H9 (cell line): ENCODE measurements at regions not wholly inside any gene's neighbourhood (a gene's known extent, or its start where the extent isn't known, plus 50 kb on each side); places are given as distances from the start of the nearest gene placed in this dataset.

Experiments
- DNase-seq: peaks from one replicate; pipeline ENCODE4 v3.0.0-alpha.2; 2017
- H2AFZ ChIP-seq: one replicate; pipeline ENCODE4 v1.6.1; 2013; ENCODE audit warnings: mild to moderate bottlenecking, low read length, control low read depth, moderate library complexity
- H2AK5ac ChIP-seq: 2 replicates; pipeline ENCODE4 v1.6.1; 2013; ENCODE audit warnings: low read length, control low read depth, mixed read lengths; ENCODE audit not compliant: insufficient read length
- H2BK120ac ChIP-seq: one replicate; pipeline ENCODE4 v1.6.1; 2013; ENCODE audit warnings: low read depth, mild to moderate bottlenecking, low read length, control low read depth, inconsistent platforms; ENCODE audit not compliant: poor library complexity, severe bottlenecking
- H2BK12ac ChIP-seq: 2 replicates; pipeline ENCODE4 v1.6.1; 2013; ENCODE audit warnings: low read length, control low read depth, mixed read lengths, low read depth; ENCODE audit not compliant: insufficient read length
- H2BK15ac ChIP-seq: 2 replicates; pipeline ENCODE4 v1.6.1; 2013; ENCODE audit warnings: low read depth, low read length, control low read depth
- H2BK20ac ChIP-seq: one replicate; pipeline ENCODE4 v1.6.1; 2013; ENCODE audit warnings: low read depth, mild to moderate bottlenecking, low read length, control low read depth, inconsistent platforms; ENCODE audit not compliant: poor library complexity, severe bottlenecking
- H2BK5ac ChIP-seq: 2 replicates; pipeline ENCODE4 v1.6.1; 2013; ENCODE audit warnings: low read length, control low read depth, mixed read lengths; ENCODE audit not compliant: insufficient read length
- H3K14ac ChIP-seq: 2 replicates; pipeline ENCODE4 v1.6.1; 2013; ENCODE audit warnings: low read length, control low read depth; ENCODE audit not compliant: insufficient read depth
- H3K18ac ChIP-seq: 2 replicates; pipeline ENCODE4 v1.6.1; 2013; ENCODE audit warnings: low read depth, mild to moderate bottlenecking, mixed read lengths, low read length, control low read depth; ENCODE audit not compliant: insufficient read length
- H3K23ac ChIP-seq: 2 replicates; pipeline ENCODE4 v1.6.1; 2013; ENCODE audit warnings: low read length, control low read depth, mixed read lengths, low read depth; ENCODE audit not compliant: insufficient read length
- H3K23me2 ChIP-seq: 2 replicates; pipeline ENCODE4 v1.6.1; 2013; ENCODE audit warnings: low read depth, mild to moderate bottlenecking, mixed read lengths, low read length, control low read depth; ENCODE audit not compliant: insufficient read length, poor library complexity, severe bottlenecking
- H3K27ac ChIP-seq: 2 replicates; pipeline ENCODE4 v1.5.1; 2013; ENCODE audit warnings: low read length, control low read depth, mixed read lengths, low read depth; ENCODE audit not compliant: insufficient read length
- H3K27me3 ChIP-seq: 2 replicates; pipeline ENCODE4 v1.6.1; 2013; ENCODE audit warnings: low read length, control low read depth, inconsistent platforms; ENCODE audit not compliant: insufficient read depth
- H3K4ac ChIP-seq: 2 replicates; pipeline ENCODE4 v1.6.1; 2013; ENCODE audit warnings: low read depth, mild to moderate bottlenecking, control low read depth, inconsistent platforms, low read length, moderate library complexity
- H3K4me1 ChIP-seq: 2 replicates; pipeline ENCODE4 v1.6.1; 2013; ENCODE audit warnings: low read length, control low read depth, inconsistent platforms; ENCODE audit not compliant: insufficient read depth
- H3K4me2 ChIP-seq: 2 replicates; pipeline ENCODE4 v1.6.1; 2013; ENCODE audit warnings: low read length, control low read depth, mixed read lengths; ENCODE audit not compliant: insufficient read length, insufficient read depth
- H3K56ac ChIP-seq: 2 replicates; pipeline ENCODE4 v1.6.1; 2013; ENCODE audit warnings: low read depth, mild to moderate bottlenecking, mixed read lengths, low read length, control low read depth; ENCODE audit not compliant: insufficient read length
- H3K79me1 ChIP-seq: 2 replicates; pipeline ENCODE4 v1.6.1; 2013; ENCODE audit warnings: low read depth, mild to moderate bottlenecking, moderate library complexity, low read length, control low read depth, inconsistent platforms; ENCODE audit not compliant: insufficient read depth, poor library complexity, severe bottlenecking
- H3K79me2 ChIP-seq: 2 replicates; pipeline ENCODE4 v1.6.1; 2013; ENCODE audit warnings: low read length, control low read depth, inconsistent platforms; ENCODE audit not compliant: insufficient read depth
- H3K9ac ChIP-seq: 2 replicates; pipeline ENCODE4 v1.6.1; 2013; ENCODE audit warnings: low read length, control low read depth, mixed read lengths; ENCODE audit not compliant: insufficient read length; ENCODE audit errors: extremely low read depth
- H3K9me3 ChIP-seq: one replicate; pipeline ENCODE4 v1.6.1; 2013; ENCODE audit warnings: low read depth, low read length, inconsistent platforms; ENCODE audit not compliant: control insufficient read depth
- H3T11ph ChIP-seq: one replicate; pipeline ENCODE4 v1.6.1; 2013; ENCODE audit warnings: mild to moderate bottlenecking, low read length, control low read depth, inconsistent platforms
- H4K20me1 ChIP-seq: one replicate; pipeline ENCODE4 v1.6.1; 2013; ENCODE audit not compliant: control insufficient read depth, insufficient read length, insufficient read depth
- H4K5ac ChIP-seq: 2 replicates; pipeline ENCODE4 v1.6.1; 2013; ENCODE audit warnings: low read depth, mild to moderate bottlenecking, mixed read lengths, low read length, control low read depth; ENCODE audit not compliant: insufficient read length
- H4K8ac ChIP-seq: replicated peaks from 2 replicates; pipeline ENCODE4 v1.6.1; 2013; ENCODE audit warnings: low read length, control low read depth, mixed read lengths, low read depth; ENCODE audit not compliant: insufficient read length
- H4K91ac ChIP-seq: 2 replicates; pipeline ENCODE4 v1.6.1; 2013; ENCODE audit warnings: low read depth, mild to moderate bottlenecking, moderate library complexity, mixed read lengths, low read length, control low read depth; ENCODE audit not compliant: insufficient read length
- H3K27ac Mint-ChIP-seq, 3 experiments: 2 replicates in 2 of 3; 3 replicates in 1 of 3; pipeline ENCODE4 v1.8.0; 2020 to 2021; ENCODE audit warnings: mixed read lengths in 3 of 3, mild to moderate bottlenecking in 1 of 3, moderate library complexity in 1 of 3
- H3K27me3 Mint-ChIP-seq: 2 replicates; pipeline ENCODE4 v1.8.0; 2021; ENCODE audit warnings: low read depth, mild to moderate bottlenecking, moderate library complexity, mixed read lengths
- H3K36me3 Mint-ChIP-seq, 3 experiments: 2 replicates in 2 of 3; 3 replicates in 1 of 3; pipeline ENCODE4 v1.8.0; 2020 to 2021; ENCODE audit warnings: low read depth in 3 of 3, mixed read lengths in 3 of 3; ENCODE audit not compliant: insufficient read depth in 1 of 3
- H3K4me1 Mint-ChIP-seq, 2 experiments: 2 replicates each; pipeline ENCODE4 v1.8.0; 2020; ENCODE audit warnings: mixed read lengths in 2 of 2
- H3K4me3 Mint-ChIP-seq, 2 experiments: 2 replicates in 1 of 2; 3 replicates in 1 of 2; pipeline ENCODE4 v1.8.0; 2020 to 2021; ENCODE audit warnings: mild to moderate bottlenecking in 2 of 2, mixed read lengths in 2 of 2, moderate library complexity in 1 of 2
- H3K9me3 Mint-ChIP-seq, 2 experiments: 2 replicates in 1 of 2; 3 replicates in 1 of 2; pipeline ENCODE4 v1.8.0; 2020; ENCODE audit warnings: mild to moderate bottlenecking in 2 of 2, mixed read lengths in 2 of 2, moderate library complexity in 1 of 2
- WGBS: extraction: QIAGEN DNeasy Blood & Tissue Kit; methylation state at CpG from one replicate; pipeline ENCODE4 v1.1.7; 2013; ENCODE audit warnings: missing lambda C conversion rate, low lambda C conversion rate, mixed read lengths; ENCODE audit not compliant: insufficient read length; ENCODE audit errors: extremely low coverage; 5-methylcytosine and 5-hydroxymethylcytosine counted together
- TF ChIP-seq, protein P1 (sequence below): fragments of 200-600 bp; sonication (generic); conservative IDR thresholded peaks from 3 replicates; pipeline ENCODE4 v1.8.0; 2021; ENCODE audit warnings: antibody characterized with exemption, mild to moderate bottlenecking

DNA sequence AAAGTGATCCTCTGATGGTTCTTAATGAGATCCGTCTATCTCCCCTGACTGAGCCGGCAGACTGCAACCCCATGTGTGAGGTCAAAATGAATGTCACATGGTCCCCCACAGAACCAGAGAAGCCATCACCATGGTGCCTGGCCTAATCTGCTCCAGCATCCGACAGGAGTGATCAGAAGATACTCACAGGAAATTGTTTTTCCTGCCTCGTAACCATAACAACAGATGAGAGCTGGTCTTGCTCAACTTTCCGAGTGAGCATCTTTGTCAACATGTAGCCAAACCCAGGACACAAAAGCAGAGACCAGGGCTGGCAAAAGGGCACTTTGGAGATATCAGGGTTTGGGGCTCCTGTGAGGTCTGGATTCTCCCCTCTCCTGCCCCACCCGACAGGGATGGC is 72.1 kb upstream of the C14orf180 start:
- Histone ChIP-seq H2BK20ac (no peak overlapping the region), H3K23me2 (no peaks in the 10 kb centered on the region), H4K20me1 (no peaks in the 10 kb centered on the region), H3T11ph (no peak overlapping the region), H3K4me2 (no peak overlapping the region), H3K9ac (no peak overlapping the region), H3K23ac (no peak overlapping the region), H2BK15ac (no peak overlapping the region), H2BK5ac (no peak overlapping the region), H2BK12ac (no peak overlapping the region), H3K27me3 (no peaks in the 10 kb centered on the region), H2BK120ac (no peak overlapping the region), H3K79me2 (no peaks in the 10 kb centered on the region), H2AK5ac (no peak overlapping the region), H3K14ac (no peak overlapping the region), H3K18ac (no peak overlapping the region), H3K9me3 (no peaks in the 10 kb centered on the region), H3K56ac (no peak overlapping the region), H4K8ac (no peak overlapping the region), H3K4me1 (no peaks in the 10 kb centered on the region), H4K91ac (no peak overlapping the region), H3K4ac (no peak overlapping the region), H3K79me1 (no peaks in the 10 kb centered on the region), H2AFZ (no peak overlapping the region), H3K27ac (no peak overlapping the region), H4K5ac (no peak overlapping the region)
- peaks cover 10 to 15% of the 10 kb centered on the region in 2 experiments for H3K9me3 Mint-ChIP-seq
- no peak for DNase-seq
- H3K4me3 Mint-ChIP-seq: no peak overlapping the region
- peaks cover 0 to 3% of the 10 kb centered on the region in 2 experiments; a peak in 2 of 4 replicates for H3K4me1 Mint-ChIP-seq
- H3K36me3 Mint-ChIP-seq: peaks cover 0 to 10% (median 2%) of the 10 kb centered on the region in 3 experiments; a peak in 2 of 7 replicates
- WGBS: no CpG with 5 or more reads among the region's 6 CpGs
- peaks cover 4% of the 10 kb centered on the region for H3K27me3 Mint-ChIP-seq
- TF ChIP-seq, protein P1, sequence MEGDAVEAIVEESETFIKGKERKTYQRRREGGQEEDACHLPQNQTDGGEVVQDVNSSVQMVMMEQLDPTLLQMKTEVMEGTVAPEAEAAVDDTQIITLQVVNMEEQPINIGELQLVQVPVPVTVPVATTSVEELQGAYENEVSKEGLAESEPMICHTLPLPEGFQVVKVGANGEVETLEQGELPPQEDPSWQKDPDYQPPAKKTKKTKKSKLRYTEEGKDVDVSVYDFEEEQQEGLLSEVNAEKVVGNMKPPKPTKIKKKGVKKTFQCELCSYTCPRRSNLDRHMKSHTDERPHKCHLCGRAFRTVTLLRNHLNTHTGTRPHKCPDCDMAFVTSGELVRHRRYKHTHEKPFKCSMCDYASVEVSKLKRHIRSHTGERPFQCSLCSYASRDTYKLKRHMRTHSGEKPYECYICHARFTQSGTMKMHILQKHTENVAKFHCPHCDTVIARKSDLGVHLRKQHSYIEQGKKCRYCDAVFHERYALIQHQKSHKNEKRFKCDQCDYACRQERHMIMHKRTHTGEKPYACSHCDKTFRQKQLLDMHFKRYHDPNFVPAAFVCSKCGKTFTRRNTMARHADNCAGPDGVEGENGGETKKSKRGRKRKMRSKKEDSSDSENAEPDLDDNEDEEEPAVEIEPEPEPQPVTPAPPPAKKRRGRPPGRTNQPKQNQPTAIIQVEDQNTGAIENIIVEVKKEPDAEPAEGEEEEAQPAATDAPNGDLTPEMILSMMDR: no peak
- H3K27ac Mint-ChIP-seq: no peak overlapping the region
